ENCODE measurements at regions not wholly inside any gene's neighbourhood (a gene's known extent, or its start where the extent isn't known, plus 50 kb on each side); places are given as distances from the start of the nearest gene placed in this dataset.

DNA sequence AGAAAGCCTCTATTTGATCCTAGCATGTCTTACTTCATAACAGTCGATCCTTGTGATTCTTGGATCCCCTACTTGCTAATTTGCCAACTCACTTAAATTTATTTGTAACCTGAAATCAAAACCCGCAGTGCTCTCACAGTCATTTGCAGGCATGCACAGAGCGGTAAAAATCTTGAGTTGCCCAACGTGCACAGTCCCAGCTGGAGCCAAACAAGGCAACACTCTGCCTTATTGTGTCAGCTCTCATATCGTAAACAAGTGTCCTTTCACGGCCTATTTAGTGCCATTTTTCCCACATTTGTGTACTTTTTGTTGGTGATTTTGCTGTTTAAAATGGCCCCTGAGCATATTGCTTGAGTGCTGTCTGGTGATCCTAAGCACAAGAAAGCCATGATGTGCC lies 511.3 kb upstream of the WWC1 start:
- TF ChIP-seq YY1 (IDR thresholded peaks at IDR 0.05): no peak
- TF ChIP-seq, protein P1, sequence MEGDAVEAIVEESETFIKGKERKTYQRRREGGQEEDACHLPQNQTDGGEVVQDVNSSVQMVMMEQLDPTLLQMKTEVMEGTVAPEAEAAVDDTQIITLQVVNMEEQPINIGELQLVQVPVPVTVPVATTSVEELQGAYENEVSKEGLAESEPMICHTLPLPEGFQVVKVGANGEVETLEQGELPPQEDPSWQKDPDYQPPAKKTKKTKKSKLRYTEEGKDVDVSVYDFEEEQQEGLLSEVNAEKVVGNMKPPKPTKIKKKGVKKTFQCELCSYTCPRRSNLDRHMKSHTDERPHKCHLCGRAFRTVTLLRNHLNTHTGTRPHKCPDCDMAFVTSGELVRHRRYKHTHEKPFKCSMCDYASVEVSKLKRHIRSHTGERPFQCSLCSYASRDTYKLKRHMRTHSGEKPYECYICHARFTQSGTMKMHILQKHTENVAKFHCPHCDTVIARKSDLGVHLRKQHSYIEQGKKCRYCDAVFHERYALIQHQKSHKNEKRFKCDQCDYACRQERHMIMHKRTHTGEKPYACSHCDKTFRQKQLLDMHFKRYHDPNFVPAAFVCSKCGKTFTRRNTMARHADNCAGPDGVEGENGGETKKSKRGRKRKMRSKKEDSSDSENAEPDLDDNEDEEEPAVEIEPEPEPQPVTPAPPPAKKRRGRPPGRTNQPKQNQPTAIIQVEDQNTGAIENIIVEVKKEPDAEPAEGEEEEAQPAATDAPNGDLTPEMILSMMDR (IDR thresholded peaks at IDR 0.05; ENCODE audit: low read depth, low read length, missing input control): no peak
- no peak for TF ChIP-seq JUND (IDR thresholded peaks at IDR 0.05)
- no peak for TF ChIP-seq RAD21 (IDR thresholded peaks at IDR 0.05)
- TF ChIP-seq, protein P2, sequence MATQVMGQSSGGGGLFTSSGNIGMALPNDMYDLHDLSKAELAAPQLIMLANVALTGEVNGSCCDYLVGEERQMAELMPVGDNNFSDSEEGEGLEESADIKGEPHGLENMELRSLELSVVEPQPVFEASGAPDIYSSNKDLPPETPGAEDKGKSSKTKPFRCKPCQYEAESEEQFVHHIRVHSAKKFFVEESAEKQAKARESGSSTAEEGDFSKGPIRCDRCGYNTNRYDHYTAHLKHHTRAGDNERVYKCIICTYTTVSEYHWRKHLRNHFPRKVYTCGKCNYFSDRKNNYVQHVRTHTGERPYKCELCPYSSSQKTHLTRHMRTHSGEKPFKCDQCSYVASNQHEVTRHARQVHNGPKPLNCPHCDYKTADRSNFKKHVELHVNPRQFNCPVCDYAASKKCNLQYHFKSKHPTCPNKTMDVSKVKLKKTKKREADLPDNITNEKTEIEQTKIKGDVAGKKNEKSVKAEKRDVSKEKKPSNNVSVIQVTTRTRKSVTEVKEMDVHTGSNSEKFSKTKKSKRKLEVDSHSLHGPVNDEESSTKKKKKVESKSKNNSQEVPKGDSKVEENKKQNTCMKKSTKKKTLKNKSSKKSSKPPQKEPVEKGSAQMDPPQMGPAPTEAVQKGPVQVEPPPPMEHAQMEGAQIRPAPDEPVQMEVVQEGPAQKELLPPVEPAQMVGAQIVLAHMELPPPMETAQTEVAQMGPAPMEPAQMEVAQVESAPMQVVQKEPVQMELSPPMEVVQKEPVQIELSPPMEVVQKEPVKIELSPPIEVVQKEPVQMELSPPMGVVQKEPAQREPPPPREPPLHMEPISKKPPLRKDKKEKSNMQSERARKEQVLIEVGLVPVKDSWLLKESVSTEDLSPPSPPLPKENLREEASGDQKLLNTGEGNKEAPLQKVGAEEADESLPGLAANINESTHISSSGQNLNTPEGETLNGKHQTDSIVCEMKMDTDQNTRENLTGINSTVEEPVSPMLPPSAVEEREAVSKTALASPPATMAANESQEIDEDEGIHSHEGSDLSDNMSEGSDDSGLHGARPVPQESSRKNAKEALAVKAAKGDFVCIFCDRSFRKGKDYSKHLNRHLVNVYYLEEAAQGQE (IDR thresholded peaks at IDR 0.05): no peak
- no peak for TF ChIP-seq EGR1 (IDR thresholded peaks at IDR 0.05; ENCODE audit: low read depth in 2 of 2)
- TF ChIP-seq TAF1 (conservative IDR thresholded peaks at IDR 0.05): no peak
- TF ChIP-seq, protein P3, sequence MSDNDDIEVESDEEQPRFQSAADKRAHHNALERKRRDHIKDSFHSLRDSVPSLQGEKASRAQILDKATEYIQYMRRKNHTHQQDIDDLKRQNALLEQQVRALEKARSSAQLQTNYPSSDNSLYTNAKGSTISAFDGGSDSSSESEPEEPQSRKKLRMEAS (IDR thresholded peaks at IDR 0.05): no peak
- no peak for TF ChIP-seq FOXA1 (IDR thresholded peaks at IDR 0.05)
- no peak for TF ChIP-seq SP1 (IDR thresholded peaks at IDR 0.05)

Measured in liver (tissue), 3 donors.